H9 (cell line): ENCODE measurements at regions not wholly inside any gene's neighbourhood (a gene's known extent, or its start where the extent isn't known, plus 50 kb on each side); places are given as distances from the start of the nearest gene placed in this dataset.

ENCODE experiments used
- DNase-seq: peaks from one replicate; pipeline ENCODE4 v3.0.0-alpha.2; 2017
- H2AFZ ChIP-seq: one replicate; pipeline ENCODE4 v1.6.1; 2013; ENCODE audit warnings: mild to moderate bottlenecking, low read length, control low read depth, moderate library complexity
- H2AK5ac ChIP-seq: 2 replicates; pipeline ENCODE4 v1.6.1; 2013; ENCODE audit warnings: low read length, control low read depth, mixed read lengths; ENCODE audit not compliant: insufficient read length
- H2BK120ac ChIP-seq: one replicate; pipeline ENCODE4 v1.6.1; 2013; ENCODE audit warnings: low read depth, mild to moderate bottlenecking, low read length, control low read depth, inconsistent platforms; ENCODE audit not compliant: poor library complexity, severe bottlenecking
- H2BK12ac ChIP-seq: 2 replicates; pipeline ENCODE4 v1.6.1; 2013; ENCODE audit warnings: low read length, control low read depth, mixed read lengths, low read depth; ENCODE audit not compliant: insufficient read length
- H2BK15ac ChIP-seq: 2 replicates; pipeline ENCODE4 v1.6.1; 2013; ENCODE audit warnings: low read depth, low read length, control low read depth
- H2BK20ac ChIP-seq: one replicate; pipeline ENCODE4 v1.6.1; 2013; ENCODE audit warnings: low read depth, mild to moderate bottlenecking, low read length, control low read depth, inconsistent platforms; ENCODE audit not compliant: poor library complexity, severe bottlenecking
- H2BK5ac ChIP-seq: 2 replicates; pipeline ENCODE4 v1.6.1; 2013; ENCODE audit warnings: low read length, control low read depth, mixed read lengths; ENCODE audit not compliant: insufficient read length
- H3K14ac ChIP-seq: 2 replicates; pipeline ENCODE4 v1.6.1; 2013; ENCODE audit warnings: low read length, control low read depth; ENCODE audit not compliant: insufficient read depth
- H3K18ac ChIP-seq: 2 replicates; pipeline ENCODE4 v1.6.1; 2013; ENCODE audit warnings: low read depth, mild to moderate bottlenecking, mixed read lengths, low read length, control low read depth; ENCODE audit not compliant: insufficient read length
- H3K23ac ChIP-seq: 2 replicates; pipeline ENCODE4 v1.6.1; 2013; ENCODE audit warnings: low read length, control low read depth, mixed read lengths, low read depth; ENCODE audit not compliant: insufficient read length
- H3K23me2 ChIP-seq: 2 replicates; pipeline ENCODE4 v1.6.1; 2013; ENCODE audit warnings: low read depth, mild to moderate bottlenecking, mixed read lengths, low read length, control low read depth; ENCODE audit not compliant: insufficient read length, poor library complexity, severe bottlenecking
- H3K27ac ChIP-seq: 2 replicates; pipeline ENCODE4 v1.5.1; 2013; ENCODE audit warnings: low read length, control low read depth, mixed read lengths, low read depth; ENCODE audit not compliant: insufficient read length
- H3K27me3 ChIP-seq: 2 replicates; pipeline ENCODE4 v1.6.1; 2013; ENCODE audit warnings: low read length, control low read depth, inconsistent platforms; ENCODE audit not compliant: insufficient read depth
- H3K4ac ChIP-seq: 2 replicates; pipeline ENCODE4 v1.6.1; 2013; ENCODE audit warnings: low read depth, mild to moderate bottlenecking, control low read depth, inconsistent platforms, low read length, moderate library complexity
- H3K4me1 ChIP-seq: 2 replicates; pipeline ENCODE4 v1.6.1; 2013; ENCODE audit warnings: low read length, control low read depth, inconsistent platforms; ENCODE audit not compliant: insufficient read depth
- H3K4me2 ChIP-seq: 2 replicates; pipeline ENCODE4 v1.6.1; 2013; ENCODE audit warnings: low read length, control low read depth, mixed read lengths; ENCODE audit not compliant: insufficient read length, insufficient read depth
- H3K56ac ChIP-seq: 2 replicates; pipeline ENCODE4 v1.6.1; 2013; ENCODE audit warnings: low read depth, mild to moderate bottlenecking, mixed read lengths, low read length, control low read depth; ENCODE audit not compliant: insufficient read length
- H3K79me1 ChIP-seq: 2 replicates; pipeline ENCODE4 v1.6.1; 2013; ENCODE audit warnings: low read depth, mild to moderate bottlenecking, moderate library complexity, low read length, control low read depth, inconsistent platforms; ENCODE audit not compliant: insufficient read depth, poor library complexity, severe bottlenecking
- H3K79me2 ChIP-seq: 2 replicates; pipeline ENCODE4 v1.6.1; 2013; ENCODE audit warnings: low read length, control low read depth, inconsistent platforms; ENCODE audit not compliant: insufficient read depth
- H3K9ac ChIP-seq: 2 replicates; pipeline ENCODE4 v1.6.1; 2013; ENCODE audit warnings: low read length, control low read depth, mixed read lengths; ENCODE audit not compliant: insufficient read length; ENCODE audit errors: extremely low read depth
- H3K9me3 ChIP-seq: one replicate; pipeline ENCODE4 v1.6.1; 2013; ENCODE audit warnings: low read depth, low read length, inconsistent platforms; ENCODE audit not compliant: control insufficient read depth
- H3T11ph ChIP-seq: one replicate; pipeline ENCODE4 v1.6.1; 2013; ENCODE audit warnings: mild to moderate bottlenecking, low read length, control low read depth, inconsistent platforms
- H4K20me1 ChIP-seq: one replicate; pipeline ENCODE4 v1.6.1; 2013; ENCODE audit not compliant: control insufficient read depth, insufficient read length, insufficient read depth
- H4K5ac ChIP-seq: 2 replicates; pipeline ENCODE4 v1.6.1; 2013; ENCODE audit warnings: low read depth, mild to moderate bottlenecking, mixed read lengths, low read length, control low read depth; ENCODE audit not compliant: insufficient read length
- H4K8ac ChIP-seq: replicated peaks from 2 replicates; pipeline ENCODE4 v1.6.1; 2013; ENCODE audit warnings: low read length, control low read depth, mixed read lengths, low read depth; ENCODE audit not compliant: insufficient read length
- H4K91ac ChIP-seq: 2 replicates; pipeline ENCODE4 v1.6.1; 2013; ENCODE audit warnings: low read depth, mild to moderate bottlenecking, moderate library complexity, mixed read lengths, low read length, control low read depth; ENCODE audit not compliant: insufficient read length
- H3K27ac Mint-ChIP-seq, 3 experiments: 2 replicates in 2 of 3; 3 replicates in 1 of 3; pipeline ENCODE4 v1.8.0; 2020 to 2021; ENCODE audit warnings: mixed read lengths in 3 of 3, mild to moderate bottlenecking in 1 of 3, moderate library complexity in 1 of 3
- H3K27me3 Mint-ChIP-seq: 2 replicates; pipeline ENCODE4 v1.8.0; 2021; ENCODE audit warnings: low read depth, mild to moderate bottlenecking, moderate library complexity, mixed read lengths
- H3K36me3 Mint-ChIP-seq, 3 experiments: 2 replicates in 2 of 3; 3 replicates in 1 of 3; pipeline ENCODE4 v1.8.0; 2020 to 2021; ENCODE audit warnings: low read depth in 3 of 3, mixed read lengths in 3 of 3; ENCODE audit not compliant: insufficient read depth in 1 of 3
- H3K4me1 Mint-ChIP-seq, 2 experiments: 2 replicates each; pipeline ENCODE4 v1.8.0; 2020; ENCODE audit warnings: mixed read lengths in 2 of 2
- H3K4me3 Mint-ChIP-seq, 2 experiments: 2 replicates in 1 of 2; 3 replicates in 1 of 2; pipeline ENCODE4 v1.8.0; 2020 to 2021; ENCODE audit warnings: mild to moderate bottlenecking in 2 of 2, mixed read lengths in 2 of 2, moderate library complexity in 1 of 2
- H3K9me3 Mint-ChIP-seq, 2 experiments: 2 replicates in 1 of 2; 3 replicates in 1 of 2; pipeline ENCODE4 v1.8.0; 2020; ENCODE audit warnings: mild to moderate bottlenecking in 2 of 2, mixed read lengths in 2 of 2, moderate library complexity in 1 of 2
- WGBS: extraction: QIAGEN DNeasy Blood & Tissue Kit; methylation state at CpG from one replicate; pipeline ENCODE4 v1.1.7; 2013; ENCODE audit warnings: missing lambda C conversion rate, low lambda C conversion rate, mixed read lengths; ENCODE audit not compliant: insufficient read length; ENCODE audit errors: extremely low coverage; 5-methylcytosine and 5-hydroxymethylcytosine counted together
- TF ChIP-seq, protein P1 (sequence below): fragments of 200-600 bp; sonication (generic); conservative IDR thresholded peaks from 3 replicates; pipeline ENCODE4 v1.8.0; 2021; ENCODE audit warnings: antibody characterized with exemption, mild to moderate bottlenecking

DNA sequence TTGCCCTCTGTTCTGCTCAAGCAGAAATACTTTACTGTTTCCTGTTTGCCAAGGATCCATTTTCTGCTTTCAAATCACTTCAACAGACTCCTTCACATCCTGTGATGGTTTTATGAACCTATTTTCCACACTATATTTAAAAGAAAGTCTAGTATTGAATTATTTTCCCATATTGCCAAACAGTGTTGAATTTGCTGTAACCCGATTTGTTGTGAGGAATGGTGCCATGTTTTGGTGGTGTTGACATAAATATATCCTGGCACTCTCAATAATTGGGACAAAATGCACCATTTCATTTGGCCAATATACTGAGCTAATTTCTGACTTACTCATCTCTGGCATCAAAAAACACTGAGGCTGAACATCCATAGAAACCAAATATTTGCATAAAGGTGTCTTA lies 615.4 kb upstream of the SEMA3D start:
- DNase-seq = no peak
- Histone ChIP-seq H3K4ac (no peak overlapping the region), H3K4me2 (no peak overlapping the region), H3K79me1 (no peaks in the 10 kb centered on the region), H3K9me3 (no peaks in the 10 kb centered on the region), H2BK5ac (no peak overlapping the region), H4K8ac (no peak overlapping the region), H3T11ph (no peak overlapping the region), H4K5ac (no peak overlapping the region), H3K23ac (no peak overlapping the region), H4K91ac (no peak overlapping the region), H3K4me1 (no peaks in the 10 kb centered on the region), H2BK15ac (no peak overlapping the region), H3K9ac (no peak overlapping the region), H4K20me1 (no peaks in the 10 kb centered on the region), H2BK120ac (no peak overlapping the region), H2AFZ (no peak overlapping the region), H3K56ac (no peak overlapping the region), H3K18ac (no peak overlapping the region), H3K14ac (no peak overlapping the region), H2BK12ac (no peak overlapping the region), H3K27me3 (no peaks in the 10 kb centered on the region), H2AK5ac (no peak overlapping the region), H3K23me2 (no peaks in the 10 kb centered on the region), H3K79me2 (no peaks in the 10 kb centered on the region), H3K27ac (no peak overlapping the region), H2BK20ac (no peak overlapping the region)
- WGBS = no CpG with 5 or more reads among the region's 1 CpG
- no peak overlapping the region for H3K27ac Mint-ChIP-seq
- H3K36me3 Mint-ChIP-seq = no peaks in the 10 kb centered on the region
- peaks cover 0 to 3% of the 10 kb centered on the region in 2 experiments; a peak in 2 of 5 replicates for H3K9me3 Mint-ChIP-seq
- H3K4me1 Mint-ChIP-seq = no peaks in the 10 kb centered on the region
- no peaks in the 10 kb centered on the region for H3K27me3 Mint-ChIP-seq
- H3K4me3 Mint-ChIP-seq = no peak overlapping the region
- TF ChIP-seq, protein P1, sequence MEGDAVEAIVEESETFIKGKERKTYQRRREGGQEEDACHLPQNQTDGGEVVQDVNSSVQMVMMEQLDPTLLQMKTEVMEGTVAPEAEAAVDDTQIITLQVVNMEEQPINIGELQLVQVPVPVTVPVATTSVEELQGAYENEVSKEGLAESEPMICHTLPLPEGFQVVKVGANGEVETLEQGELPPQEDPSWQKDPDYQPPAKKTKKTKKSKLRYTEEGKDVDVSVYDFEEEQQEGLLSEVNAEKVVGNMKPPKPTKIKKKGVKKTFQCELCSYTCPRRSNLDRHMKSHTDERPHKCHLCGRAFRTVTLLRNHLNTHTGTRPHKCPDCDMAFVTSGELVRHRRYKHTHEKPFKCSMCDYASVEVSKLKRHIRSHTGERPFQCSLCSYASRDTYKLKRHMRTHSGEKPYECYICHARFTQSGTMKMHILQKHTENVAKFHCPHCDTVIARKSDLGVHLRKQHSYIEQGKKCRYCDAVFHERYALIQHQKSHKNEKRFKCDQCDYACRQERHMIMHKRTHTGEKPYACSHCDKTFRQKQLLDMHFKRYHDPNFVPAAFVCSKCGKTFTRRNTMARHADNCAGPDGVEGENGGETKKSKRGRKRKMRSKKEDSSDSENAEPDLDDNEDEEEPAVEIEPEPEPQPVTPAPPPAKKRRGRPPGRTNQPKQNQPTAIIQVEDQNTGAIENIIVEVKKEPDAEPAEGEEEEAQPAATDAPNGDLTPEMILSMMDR = no peak
